Fibroblast of upper back skin (primary cell): ENCODE measurements at regions not wholly inside any gene's neighbourhood (a gene's known extent, or its start where the extent isn't known, plus 50 kb on each side); places are given as distances from the start of the nearest gene placed in this dataset.

Source experiments
- DNase-seq: peaks from one replicate; pipeline ENCODE4 v3.0.0-alpha.2; 2013

DNA sequence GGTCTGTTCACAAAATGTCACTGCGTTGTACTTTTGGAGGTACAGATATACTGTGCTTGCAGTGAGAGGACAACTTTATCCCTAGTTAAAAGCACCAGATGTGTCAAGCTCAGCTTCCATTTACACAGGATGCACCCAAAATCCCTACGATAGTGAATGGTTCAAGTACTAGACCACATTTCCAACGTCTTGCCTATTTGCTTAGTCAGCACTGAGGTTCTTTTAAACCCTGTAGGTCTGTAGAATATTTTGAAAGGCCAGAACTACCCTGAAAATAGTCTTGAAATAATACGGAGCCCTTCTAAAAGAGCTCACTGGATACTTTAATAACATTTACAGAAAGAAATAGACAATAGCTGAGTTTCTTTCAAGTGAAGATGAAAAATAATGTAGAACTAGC, 466.1 kb downstream of the FUT8 start:
- no peak for DNase-seq

- peak; percentile 56 for DNase-seq
These were observed 466.9 kb downstream of the FUT8 start for GRCh38 chr14:65879248-65880009.

- DNase-seq: peak; percentile 34
These were observed 468.0 kb downstream of the FUT8 start for GRCh38 chr14:65880507-65880906.

GRCh38 chr14:65881642-65882041, 469.1 kb downstream of the FUT8 start:
- DNase-seq: no peak

DNA sequence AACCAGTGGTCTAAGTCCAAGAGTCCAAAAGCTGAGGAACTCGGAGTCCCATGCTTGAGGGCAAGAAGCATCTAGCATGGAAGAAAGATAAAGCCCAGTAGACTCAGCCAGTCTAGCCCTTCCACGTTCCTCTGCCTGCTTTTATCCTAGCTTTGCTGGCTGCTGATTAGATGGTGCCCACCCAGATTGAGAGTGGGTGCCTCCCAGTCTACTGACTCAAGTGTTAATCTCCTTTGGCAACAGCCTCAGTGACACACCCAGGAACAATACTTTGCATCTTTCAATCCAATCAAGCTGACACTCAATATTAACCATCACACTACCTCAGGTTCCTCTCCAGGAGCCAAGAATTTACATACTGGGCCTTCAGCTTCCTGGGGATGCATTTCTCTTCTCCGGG, 476.1 kb downstream of the FUT8 start:
- no peak for DNase-seq

- DNase-seq: no peak
These were observed 479.8 kb downstream of the FUT8 start for GRCh38 chr14:65892315-65892714.

DNA sequence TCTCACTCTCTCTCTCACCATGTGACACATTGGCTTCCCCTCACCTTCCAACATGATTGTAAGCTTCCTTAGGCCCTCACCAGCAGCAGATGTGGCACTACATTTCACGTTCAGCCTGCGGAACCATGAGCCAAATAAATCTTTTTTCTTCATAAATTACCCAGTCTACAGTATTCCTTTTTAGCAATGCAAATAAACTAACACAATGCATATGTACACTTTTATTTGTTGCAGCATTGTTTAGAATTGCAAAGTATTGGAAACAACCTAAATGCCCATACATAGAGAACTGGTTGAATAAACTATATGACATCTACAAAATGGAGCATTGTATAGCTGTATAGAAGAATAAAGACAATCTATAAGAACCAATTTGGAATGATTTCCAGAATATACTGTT, 487.6 kb downstream of the FUT8 start:
- DNase-seq: no peak

GRCh38 chr14:65901595-65901994, 489.1 kb downstream of the FUT8 start:
- no peak for DNase-seq

DNA sequence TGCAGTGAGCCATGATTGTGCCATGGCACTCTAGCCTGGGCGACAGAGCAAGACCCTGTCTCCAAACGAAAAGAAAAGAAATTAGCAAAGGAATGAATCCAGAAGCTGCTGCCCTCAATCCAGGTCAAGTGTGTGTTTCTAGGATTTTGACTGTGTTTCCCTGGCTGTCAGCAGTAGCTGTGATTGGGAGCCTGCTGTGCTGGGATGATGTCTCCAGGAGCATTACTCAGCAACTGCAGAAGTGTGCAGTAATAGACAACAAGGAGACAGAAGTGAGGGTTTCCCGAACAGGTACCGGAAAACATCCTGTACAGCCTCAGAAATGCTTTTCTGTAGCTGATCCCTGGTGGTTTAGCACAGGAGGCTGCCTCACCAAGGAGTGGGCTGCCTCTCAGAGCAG, 492.5 kb downstream of the FUT8 start:
- no peak for DNase-seq

- DNase-seq: no peak
These were observed 493.8 kb downstream of the FUT8 start for GRCh38 chr14:65906344-65906743.

DNA sequence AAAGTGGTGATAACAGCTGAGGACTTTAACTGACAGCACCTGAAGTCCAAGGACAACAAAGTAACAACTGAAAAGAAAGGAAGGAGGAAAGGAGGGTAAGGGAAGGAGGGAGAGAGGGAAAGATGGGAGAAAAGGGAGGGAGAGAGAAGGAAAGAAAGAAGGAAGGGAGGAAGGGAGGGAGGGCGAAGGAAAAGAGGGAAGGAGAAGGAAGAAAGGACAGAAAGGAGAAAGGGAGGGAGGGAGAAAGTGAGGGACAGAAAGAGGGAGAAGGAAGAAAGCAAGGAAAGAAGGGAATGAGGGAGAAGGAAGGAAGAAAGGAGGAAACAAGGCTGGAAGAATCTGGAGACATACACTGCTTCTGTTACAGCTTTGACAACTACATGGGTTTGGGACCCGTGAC, 494.4 kb downstream of the FUT8 start:
- DNase-seq: no peak

- DNase-seq: peak; percentile 74
These were observed 497.7 kb downstream of the FUT8 start for GRCh38 chr14:65910108-65910786.

DNA sequence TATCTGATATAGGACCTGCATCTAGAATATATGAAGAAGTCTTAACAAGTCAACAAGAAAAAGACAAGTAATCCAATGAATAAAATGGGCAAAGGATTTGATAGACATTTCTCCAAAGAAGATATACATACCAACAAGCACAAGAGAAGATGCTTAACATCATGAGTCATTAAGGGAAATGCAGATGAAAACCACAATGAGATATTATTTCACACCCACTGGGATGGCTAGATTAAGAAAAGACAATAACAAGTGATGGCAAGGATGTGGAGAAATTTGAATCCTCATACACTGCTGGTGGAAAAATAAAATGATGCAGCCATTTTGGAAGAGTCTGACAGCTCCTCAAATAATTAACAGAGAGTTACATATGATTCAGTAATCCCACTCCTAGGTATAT, 502.6 kb downstream of the FUT8 start:
- DNase-seq: peak; percentile 8

GRCh38 chr14:65916055-65916454, 503.5 kb downstream of the FUT8 start:
- DNase-seq: no peak

DNA sequence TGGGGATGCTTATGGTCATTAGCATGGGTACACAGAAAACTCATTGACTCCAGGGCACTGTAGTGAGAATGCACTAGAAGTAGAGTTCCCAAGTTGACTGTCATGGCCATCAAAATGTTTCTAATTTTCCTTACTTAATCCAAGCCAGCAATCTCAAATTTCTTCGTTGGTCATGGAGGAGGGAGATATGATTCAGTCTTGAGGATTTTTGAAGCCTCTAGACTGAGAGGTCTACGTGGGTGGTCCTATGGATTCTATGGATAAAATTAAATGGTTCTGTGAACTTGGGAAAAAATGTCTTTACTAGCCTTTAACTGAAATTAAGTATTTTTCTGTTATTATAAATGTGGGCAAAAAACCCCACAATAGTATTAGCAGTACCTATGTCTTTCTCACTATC, 508.5 kb downstream of the FUT8 start:
- DNase-seq: peak; percentile 48

- DNase-seq: peak; percentile 50
These were observed 509.6 kb downstream of the FUT8 start for GRCh38 chr14:65922142-65922541.

GRCh38 chr14:65926504-65926903, 514.0 kb downstream of the FUT8 start:
- DNase-seq: no peak

- no peak for DNase-seq
These were observed 514.6 kb downstream of the FUT8 start for GRCh38 chr14:65926935-65927700.

- no peak for DNase-seq
These were observed 515.4 kb downstream of the FUT8 start for GRCh38 chr14:65927931-65928356.

DNA sequence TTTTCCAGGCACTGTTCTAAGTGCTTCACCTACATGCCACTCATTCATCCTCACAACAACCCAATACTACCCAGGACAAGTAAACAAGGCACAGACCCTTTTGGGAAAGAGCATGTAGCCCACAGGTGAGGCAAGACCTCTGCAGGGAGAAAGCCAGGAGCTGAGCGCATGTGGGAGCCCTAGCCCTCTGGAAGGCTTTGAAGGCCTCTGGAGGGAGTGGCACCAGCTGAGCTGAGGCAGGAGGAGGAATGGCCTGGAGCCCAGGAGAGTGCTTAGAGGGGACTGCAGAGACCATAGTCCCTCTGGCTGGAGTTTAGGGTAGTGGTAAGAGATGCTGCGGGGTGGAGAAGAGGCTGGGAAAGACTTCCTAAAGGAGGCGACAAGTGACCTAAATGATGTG, 516.5 kb downstream of the FUT8 start:
- DNase-seq: no peak

DNA sequence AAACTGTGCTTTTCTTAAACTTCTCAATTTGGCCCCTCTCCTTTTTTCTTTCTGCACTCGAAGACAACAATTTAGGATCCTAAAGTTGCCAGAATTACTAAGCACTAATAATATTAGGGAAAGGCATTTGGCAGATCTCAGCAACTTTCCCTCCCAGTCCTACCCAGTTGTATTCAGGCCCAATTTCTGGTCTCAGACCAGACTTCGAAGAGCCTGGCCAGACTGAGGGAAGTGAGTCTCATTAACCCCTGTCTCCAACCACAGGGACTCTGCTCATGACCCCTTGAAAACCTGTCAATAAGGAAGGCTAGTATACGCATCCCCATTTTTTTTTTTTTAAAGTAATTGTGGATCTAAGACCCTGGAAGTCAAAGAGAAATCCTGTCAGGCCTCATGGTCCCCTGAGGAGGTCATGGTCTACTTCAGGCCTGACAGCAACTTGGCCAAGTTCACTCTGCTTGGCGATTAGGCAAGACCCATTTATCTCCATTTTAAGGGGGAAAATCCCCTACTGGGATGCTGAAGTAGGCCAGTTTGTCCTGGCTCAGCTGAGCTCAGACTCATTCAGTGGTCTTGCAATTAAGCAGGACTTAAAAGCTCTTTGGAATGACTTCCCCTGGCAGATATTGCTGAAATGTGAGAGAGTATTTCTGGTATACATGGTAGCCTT, 521.0 kb downstream of the FUT8 start:
- DNase-seq: no peak

GRCh38 chr14:65934070-65934435, 521.5 kb downstream of the FUT8 start:
- DNase-seq: no peak

DNA sequence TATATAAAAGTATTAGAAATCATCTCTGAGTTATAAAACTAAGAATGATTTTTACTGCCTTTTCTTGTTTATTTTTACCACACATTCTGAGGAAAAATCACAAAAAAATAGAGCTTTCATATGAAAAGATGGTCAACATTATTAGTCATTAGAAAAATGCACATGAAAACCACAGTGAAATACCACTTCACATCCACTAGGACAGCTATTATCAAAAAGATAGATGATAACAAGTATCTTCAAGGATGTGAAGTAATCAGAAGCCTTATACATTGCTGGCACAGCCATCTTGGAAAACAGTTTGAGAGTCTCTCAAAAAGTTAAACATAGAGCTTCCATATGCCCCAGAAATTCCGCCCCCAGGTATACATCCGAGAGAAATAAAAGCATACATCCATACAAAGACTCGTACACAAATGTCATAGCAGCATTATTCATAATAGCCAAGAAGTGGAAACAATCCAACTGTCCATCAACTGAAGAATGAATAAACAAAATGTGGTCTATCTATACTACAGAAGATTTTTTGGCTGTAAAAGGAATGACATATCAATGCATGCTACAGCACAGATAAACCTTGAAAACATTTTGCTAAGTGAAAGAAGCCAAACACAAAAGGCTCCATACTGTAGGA, 523.9 kb downstream of the FUT8 start:
- no peak for DNase-seq
